ENCODE measurements at regions not wholly inside any gene's neighbourhood (a gene's known extent, or its start where the extent isn't known, plus 50 kb on each side); places are given as distances from the start of the nearest gene placed in this dataset.
A peak's percentile ranks its signal among the peaks of the same experiment; 100 is the strongest.

- no peak for DNase-seq
- Histone ChIP-seq H3F3A (replicated peaks; ENCODE audit: insufficient read depth) (no peaks in the 10 kb centered on the region), H4K20me1 (ENCODE audit: insufficient read depth) (no peaks in the 10 kb centered on the region), H3K4me3 (ENCODE audit: low read depth in 2 of 2, low read length in 1 of 2) (no peak overlapping the region), H3K27me3 (ENCODE audit: insufficient read depth) (no peaks in the 10 kb centered on the region), H3K36me3 (replicated peaks in 1 of 2; ENCODE audit: control insufficient read depth in 1 of 2, insufficient read depth in 2 of 2, low read length in 1 of 2) (no peaks in the 10 kb centered on the region), H2AFZ (ENCODE audit: low read depth) (no peak overlapping the region), H3K9ac (no peak overlapping the region), H3K4me1 (ENCODE audit: control insufficient read depth in 1 of 2, insufficient read depth in 2 of 2, low read depth in 1 of 2, low read length in 1 of 2) (no peaks in the 10 kb centered on the region), H3K4me2 (no peak overlapping the region), H3K9me2 (no peaks in the 10 kb centered on the region), H3K79me2 (ENCODE audit: insufficient read depth) (no peaks in the 10 kb centered on the region; the same call in 1 of the 2 replicates), H3K9me3 (no peaks in the 10 kb centered on the region), H3K27ac (ENCODE audit: low read depth in 2 of 2, low read length in 1 of 2) (no peak overlapping the region)
- POLR2A ChIA-PET, result no interaction called here
- no peak for TF ChIP-seq FOSL2 (IDR thresholded peaks at IDR 0.05; ENCODE audit: borderline replicate concordance, low read depth)
- 83% methylated on average over 1 of the region's 1 CpG for WGBS (ENCODE audit: low lambda C conversion rate)
- CTCF ChIA-PET, result interaction anchor here (0.8 to 3.0 kb wide), 6 partner anchors 10 to 687 kb away, joined by 3 to 13 read pairs (median 4); no protein-coding TSS in a partner anchor
Measured at GRCh38 chr15:38012894-38013293, 78.5 kb downstream of the TMCO5A start.

- Histone ChIP-seq H3K4me3 (ENCODE audit: low read depth in 2 of 2, low read length in 1 of 2) (no peak overlapping the region), H3K4me2 (no peak overlapping the region), H2AFZ (ENCODE audit: low read depth) (no peak overlapping the region), H3K36me3 (replicated peaks in 1 of 2; ENCODE audit: control insufficient read depth in 1 of 2, insufficient read depth in 2 of 2, low read length in 1 of 2) (no peaks in the 10 kb centered on the region), H3K9ac (no peak overlapping the region), H4K20me1 (ENCODE audit: insufficient read depth) (no peaks in the 10 kb centered on the region), H3K9me2 (no peaks in the 10 kb centered on the region), H3F3A (replicated peaks; ENCODE audit: insufficient read depth) (no peaks in the 10 kb centered on the region), H3K4me1 (ENCODE audit: control insufficient read depth in 1 of 2, insufficient read depth in 2 of 2, low read depth in 1 of 2, low read length in 1 of 2) (no peaks in the 10 kb centered on the region), H3K27ac (ENCODE audit: low read depth in 2 of 2, low read length in 1 of 2) (no peak overlapping the region), H3K27me3 (ENCODE audit: insufficient read depth) (no peaks in the 10 kb centered on the region), H3K79me2 (ENCODE audit: insufficient read depth) (no peaks in the 10 kb centered on the region; the same call in 1 of the 2 replicates), H3K9me3 (no peaks in the 10 kb centered on the region)
- ChIA-PET CTCF (interaction anchor here (0.5 kb wide), 1 partner anchor 666 kb away, joined by 3 read pairs; no protein-coding TSS in a partner anchor), POLR2A (no interaction called here)
- DNase-seq, result no peak
- 96% methylated on average over 5 of the region's 6 CpGs for whole genome bisulfite sequencing (ENCODE audit: low lambda C conversion rate)
- no peak for TF ChIP-seq FOSL2 (IDR thresholded peaks at IDR 0.05; ENCODE audit: borderline replicate concordance, low read depth)
- TF ChIP-seq RCOR1 (IDR thresholded peaks at IDR 0.05; ENCODE audit: low read length), result no peak
- no peak for TF ChIP-seq RFX5 (IDR thresholded peaks at IDR 0.05; ENCODE audit: low read length)
- no peak for TF ChIP-seq EP300 (IDR thresholded peaks at IDR 0.05; ENCODE audit: borderline replicate concordance in 1 of 2, low read depth in 1 of 2, low read length in 1 of 2)
- TF ChIP-seq EZH2phosphoT487 (IDR thresholded peaks at IDR 0.05; ENCODE audit: borderline replicate concordance, low read depth), result no peak
- no peak for TF ChIP-seq CHD2 (IDR thresholded peaks at IDR 0.05; ENCODE audit: low read length, partially characterized antibody)
- no peak for TF ChIP-seq SIN3A (IDR thresholded peaks at IDR 0.05; ENCODE audit: borderline replicate concordance, low read depth, low read length)
- TF ChIP-seq RXRA (IDR thresholded peaks at IDR 0.05; ENCODE audit: borderline replicate concordance, low read depth), result no peak
- TF ChIP-seq NRF1 (IDR thresholded peaks at IDR 0.05; ENCODE audit: low read depth, low read length), result no peak
- no peak for TF ChIP-seq FOXM1 (IDR thresholded peaks at IDR 0.05; ENCODE audit: low read depth)
- TF ChIP-seq JUND (IDR thresholded peaks at IDR 0.05), result no peak
Measured at GRCh38 chr15:38017721-38018120, 83.3 kb downstream of the TMCO5A start.

GRCh38 chr15:38019066-38019465 lies 84.6 kb downstream of the TMCO5A start:
- no peaks in the 10 kb centered on the region for H3K9me2 ChIP-seq
- DNase-seq, result no peak
- H4K20me1 ChIP-seq (ENCODE audit: insufficient read depth), result no peaks in the 10 kb centered on the region
- H3K36me3 ChIP-seq (replicated peaks in 1 of 2; ENCODE audit: control insufficient read depth in 1 of 2, insufficient read depth in 2 of 2, low read length in 1 of 2), result no peaks in the 10 kb centered on the region
- H3F3A ChIP-seq (replicated peaks; ENCODE audit: insufficient read depth), result no peaks in the 10 kb centered on the region
- H3K27ac ChIP-seq (ENCODE audit: low read depth in 2 of 2, low read length in 1 of 2), result no peak overlapping the region
- no peak overlapping the region for H3K4me3 ChIP-seq (ENCODE audit: low read depth in 2 of 2, low read length in 1 of 2)
- H3K79me2 ChIP-seq (ENCODE audit: insufficient read depth), result no peaks in the 10 kb centered on the region; the same call in 1 of the 2 replicates
- H3K4me1 ChIP-seq (ENCODE audit: control insufficient read depth in 1 of 2, insufficient read depth in 2 of 2, low read depth in 1 of 2, low read length in 1 of 2), result no peaks in the 10 kb centered on the region
- H3K9ac ChIP-seq, result no peak overlapping the region
- H2AFZ ChIP-seq (ENCODE audit: low read depth), result peak overlapping the region; percentile 8; the same call in 1 of the 2 replicates
- H3K9me3 ChIP-seq, result no peaks in the 10 kb centered on the region
- H3K4me2 ChIP-seq, result no peak overlapping the region
- CTCF ChIA-PET, result interaction anchor here (1.4 to 2.5 kb wide), 2 partner anchors 23 to 371 kb away, joined by 5 to 9 read pairs; no protein-coding TSS in a partner anchor
- POLR2A ChIA-PET, result no interaction called here
- no peaks in the 10 kb centered on the region for H3K27me3 ChIP-seq (ENCODE audit: insufficient read depth)
- TF ChIP-seq NFIC (IDR thresholded peaks at IDR 0.05; ENCODE audit: borderline replicate concordance) (no peak), FOXM1 (IDR thresholded peaks at IDR 0.05; ENCODE audit: low read depth) (no peak), ELF1 (IDR thresholded peaks at IDR 0.05) (no peak), MAX (IDR thresholded peaks at IDR 0.05; ENCODE audit: low read depth) (no peak), NRF1 (IDR thresholded peaks at IDR 0.05; ENCODE audit: low read depth, low read length) (no peak), RCOR1 (IDR thresholded peaks at IDR 0.05; ENCODE audit: low read length) (no peak), RFX5 (IDR thresholded peaks at IDR 0.05; ENCODE audit: low read length) (no peak), FOSL2 (IDR thresholded peaks at IDR 0.05; ENCODE audit: borderline replicate concordance, low read depth) (no peak), CTCF (IDR thresholded peaks at IDR 0.05) (no peak), FOXJ3 (CRISPR knock-in tag; IDR thresholded peaks at IDR 0.05) (no peak)
- TF ChIP-seq, protein P1, sequence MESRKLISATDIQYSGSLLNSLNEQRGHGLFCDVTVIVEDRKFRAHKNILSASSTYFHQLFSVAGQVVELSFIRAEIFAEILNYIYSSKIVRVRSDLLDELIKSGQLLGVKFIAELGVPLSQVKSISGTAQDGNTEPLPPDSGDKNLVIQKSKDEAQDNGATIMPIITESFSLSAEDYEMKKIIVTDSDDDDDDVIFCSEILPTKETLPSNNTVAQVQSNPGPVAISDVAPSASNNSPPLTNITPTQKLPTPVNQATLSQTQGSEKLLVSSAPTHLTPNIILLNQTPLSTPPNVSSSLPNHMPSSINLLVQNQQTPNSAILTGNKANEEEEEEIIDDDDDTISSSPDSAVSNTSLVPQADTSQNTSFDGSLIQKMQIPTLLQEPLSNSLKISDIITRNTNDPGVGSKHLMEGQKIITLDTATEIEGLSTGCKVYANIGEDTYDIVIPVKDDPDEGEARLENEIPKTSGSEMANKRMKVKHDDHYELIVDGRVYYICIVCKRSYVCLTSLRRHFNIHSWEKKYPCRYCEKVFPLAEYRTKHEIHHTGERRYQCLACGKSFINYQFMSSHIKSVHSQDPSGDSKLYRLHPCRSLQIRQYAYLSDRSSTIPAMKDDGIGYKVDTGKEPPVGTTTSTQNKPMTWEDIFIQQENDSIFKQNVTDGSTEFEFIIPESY (IDR thresholded peaks at IDR 0.05; ENCODE audit: borderline replicate concordance, low read depth), result no peak
- TF ChIP-seq, protein P2, sequence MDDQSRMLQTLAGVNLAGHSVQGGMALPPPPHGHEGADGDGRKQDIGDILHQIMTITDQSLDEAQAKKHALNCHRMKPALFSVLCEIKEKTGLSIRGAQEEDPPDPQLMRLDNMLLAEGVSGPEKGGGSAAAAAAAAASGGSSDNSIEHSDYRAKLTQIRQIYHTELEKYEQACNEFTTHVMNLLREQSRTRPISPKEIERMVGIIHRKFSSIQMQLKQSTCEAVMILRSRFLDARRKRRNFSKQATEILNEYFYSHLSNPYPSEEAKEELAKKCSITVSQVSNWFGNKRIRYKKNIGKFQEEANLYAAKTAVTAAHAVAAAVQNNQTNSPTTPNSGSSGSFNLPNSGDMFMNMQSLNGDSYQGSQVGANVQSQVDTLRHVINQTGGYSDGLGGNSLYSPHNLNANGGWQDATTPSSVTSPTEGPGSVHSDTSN (IDR thresholded peaks at IDR 0.05), result no peak

All from SK-N-SH (cell line).